ENCODE measurements at regions not wholly inside any gene's neighbourhood (a gene's known extent, or its start where the extent isn't known, plus 50 kb on each side); places are given as distances from the start of the nearest gene placed in this dataset.

GRCh38 chr5:125196481-125197111, 450.2 kb upstream of the ZNF608 start:
- TF ChIP-seq CTCF (IDR thresholded peaks at IDR 0.05) (no peak), POLR2A (IDR thresholded peaks at IDR 0.05) (no peak)
